Liver (tissue), 3 donors: ENCODE measurements at regions not wholly inside any gene's neighbourhood (a gene's known extent, or its start where the extent isn't known, plus 50 kb on each side); places are given as distances from the start of the nearest gene placed in this dataset.

Source experiments
- ATF3 ChIP-seq: IDR thresholded peaks from 2 replicates; pipeline ENCODE4 v1.6.1; 2016; ENCODE audit warnings: antibody characterized with exemption
- HNF4G ChIP-seq: IDR thresholded peaks from 2 replicates; pipeline ENCODE4 v1.6.1; 2016; ENCODE audit warnings: antibody characterized with exemption
- JUND ChIP-seq, 2 donors: IDR thresholded peaks; 2 replicates each; pipeline ENCODE4 v1.6.1; 2016; ENCODE audit warnings: antibody characterized with exemption in 2 of 2
- RXRA ChIP-seq, 2 donors: IDR thresholded peaks; 2 replicates each; pipeline ENCODE4 v1.6.1; 2017 to 2018; ENCODE audit warnings: antibody characterized with exemption in 2 of 2, mild to moderate bottlenecking in 1 of 2
- TAF1 ChIP-seq: conservative IDR thresholded peaks from 2 replicates; pipeline ENCODE4 v1.6.1; 2016; ENCODE audit warnings: antibody characterized with exemption, mild to moderate bottlenecking
- YY1 ChIP-seq: IDR thresholded peaks from 2 replicates; pipeline ENCODE4 v1.6.1; 2016; ENCODE audit warnings: antibody characterized with exemption, mild to moderate bottlenecking
- TF ChIP-seq, protein P1 (sequence below): fragments of 150-350 bp; IDR thresholded peaks from 2 replicates; pipeline ENCODE4 v1.5.1; 2017; ENCODE audit warnings: improper control_type of control experiment, low read depth, low read length; ENCODE audit not compliant: missing input control
- TF ChIP-seq, protein P2 (sequence below): IDR thresholded peaks from 2 replicates; pipeline ENCODE4 v1.6.1; 2016; ENCODE audit warnings: antibody characterized with exemption, mild to moderate bottlenecking
- TF ChIP-seq, protein P3 (sequence below): IDR thresholded peaks from 2 replicates; pipeline ENCODE4 v1.6.1; 2016; ENCODE audit warnings: antibody characterized with exemption
- donor health status: healthy.
- donor health status: healthy.

DNA sequence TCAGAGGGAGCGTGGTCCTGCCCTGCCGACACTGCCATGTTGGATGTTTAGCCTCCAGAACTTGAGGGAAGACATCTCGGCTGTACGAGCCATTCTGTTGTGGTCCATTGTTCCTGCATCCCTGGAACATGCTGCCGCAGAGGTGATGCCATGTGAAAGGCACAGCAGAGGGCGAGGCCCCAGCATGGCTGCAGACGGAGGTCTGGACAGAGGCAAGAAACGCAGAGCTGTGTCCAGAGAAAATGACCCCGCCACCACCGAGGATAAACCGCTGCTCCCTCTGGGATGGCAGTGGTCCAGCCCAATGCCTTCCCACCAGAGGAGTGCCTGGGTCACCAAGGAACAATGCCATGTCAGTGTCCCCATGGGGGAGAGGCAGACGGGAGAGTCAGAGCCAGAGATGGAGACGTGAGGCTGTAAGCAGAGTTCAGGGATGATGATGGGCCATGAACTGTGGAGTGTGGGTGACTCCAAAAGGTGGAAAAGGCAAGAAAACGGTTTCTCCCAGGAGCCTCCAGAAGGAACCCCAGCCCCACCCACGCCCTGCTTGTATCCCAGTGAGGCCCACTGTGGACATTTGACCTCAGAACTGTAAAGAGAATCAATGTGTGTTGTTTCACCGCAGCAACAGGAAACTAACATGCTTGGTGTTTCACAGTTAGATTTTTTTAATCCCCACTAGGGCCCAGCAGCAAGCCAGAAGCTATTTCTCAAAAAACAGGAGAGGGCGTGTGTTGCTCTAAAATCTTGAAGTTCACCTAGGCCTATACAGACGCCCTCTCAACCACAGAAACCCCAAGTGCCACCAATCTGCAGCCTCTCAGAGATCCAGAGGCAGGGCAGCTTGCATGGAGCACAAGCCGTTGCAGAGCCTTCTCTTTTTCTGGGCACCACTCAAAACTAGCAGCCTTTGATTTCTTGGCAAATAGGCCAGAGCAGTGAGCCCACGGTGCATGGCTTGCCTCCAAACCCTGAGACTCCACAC, 1422.9 kb downstream of the TBC1D22A start:
- TF ChIP-seq, protein P1, sequence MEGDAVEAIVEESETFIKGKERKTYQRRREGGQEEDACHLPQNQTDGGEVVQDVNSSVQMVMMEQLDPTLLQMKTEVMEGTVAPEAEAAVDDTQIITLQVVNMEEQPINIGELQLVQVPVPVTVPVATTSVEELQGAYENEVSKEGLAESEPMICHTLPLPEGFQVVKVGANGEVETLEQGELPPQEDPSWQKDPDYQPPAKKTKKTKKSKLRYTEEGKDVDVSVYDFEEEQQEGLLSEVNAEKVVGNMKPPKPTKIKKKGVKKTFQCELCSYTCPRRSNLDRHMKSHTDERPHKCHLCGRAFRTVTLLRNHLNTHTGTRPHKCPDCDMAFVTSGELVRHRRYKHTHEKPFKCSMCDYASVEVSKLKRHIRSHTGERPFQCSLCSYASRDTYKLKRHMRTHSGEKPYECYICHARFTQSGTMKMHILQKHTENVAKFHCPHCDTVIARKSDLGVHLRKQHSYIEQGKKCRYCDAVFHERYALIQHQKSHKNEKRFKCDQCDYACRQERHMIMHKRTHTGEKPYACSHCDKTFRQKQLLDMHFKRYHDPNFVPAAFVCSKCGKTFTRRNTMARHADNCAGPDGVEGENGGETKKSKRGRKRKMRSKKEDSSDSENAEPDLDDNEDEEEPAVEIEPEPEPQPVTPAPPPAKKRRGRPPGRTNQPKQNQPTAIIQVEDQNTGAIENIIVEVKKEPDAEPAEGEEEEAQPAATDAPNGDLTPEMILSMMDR: no peak
- TF ChIP-seq ATF3 (no peak), YY1 (no peak), TAF1 (no peak), HNF4G (no peak), RXRA (IDR thresholded peaks at IDR 0.05) (no peak), JUND (IDR thresholded peaks at IDR 0.05) (no peak)
- TF ChIP-seq, protein P2, sequence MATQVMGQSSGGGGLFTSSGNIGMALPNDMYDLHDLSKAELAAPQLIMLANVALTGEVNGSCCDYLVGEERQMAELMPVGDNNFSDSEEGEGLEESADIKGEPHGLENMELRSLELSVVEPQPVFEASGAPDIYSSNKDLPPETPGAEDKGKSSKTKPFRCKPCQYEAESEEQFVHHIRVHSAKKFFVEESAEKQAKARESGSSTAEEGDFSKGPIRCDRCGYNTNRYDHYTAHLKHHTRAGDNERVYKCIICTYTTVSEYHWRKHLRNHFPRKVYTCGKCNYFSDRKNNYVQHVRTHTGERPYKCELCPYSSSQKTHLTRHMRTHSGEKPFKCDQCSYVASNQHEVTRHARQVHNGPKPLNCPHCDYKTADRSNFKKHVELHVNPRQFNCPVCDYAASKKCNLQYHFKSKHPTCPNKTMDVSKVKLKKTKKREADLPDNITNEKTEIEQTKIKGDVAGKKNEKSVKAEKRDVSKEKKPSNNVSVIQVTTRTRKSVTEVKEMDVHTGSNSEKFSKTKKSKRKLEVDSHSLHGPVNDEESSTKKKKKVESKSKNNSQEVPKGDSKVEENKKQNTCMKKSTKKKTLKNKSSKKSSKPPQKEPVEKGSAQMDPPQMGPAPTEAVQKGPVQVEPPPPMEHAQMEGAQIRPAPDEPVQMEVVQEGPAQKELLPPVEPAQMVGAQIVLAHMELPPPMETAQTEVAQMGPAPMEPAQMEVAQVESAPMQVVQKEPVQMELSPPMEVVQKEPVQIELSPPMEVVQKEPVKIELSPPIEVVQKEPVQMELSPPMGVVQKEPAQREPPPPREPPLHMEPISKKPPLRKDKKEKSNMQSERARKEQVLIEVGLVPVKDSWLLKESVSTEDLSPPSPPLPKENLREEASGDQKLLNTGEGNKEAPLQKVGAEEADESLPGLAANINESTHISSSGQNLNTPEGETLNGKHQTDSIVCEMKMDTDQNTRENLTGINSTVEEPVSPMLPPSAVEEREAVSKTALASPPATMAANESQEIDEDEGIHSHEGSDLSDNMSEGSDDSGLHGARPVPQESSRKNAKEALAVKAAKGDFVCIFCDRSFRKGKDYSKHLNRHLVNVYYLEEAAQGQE: no peak
- TF ChIP-seq, protein P3, sequence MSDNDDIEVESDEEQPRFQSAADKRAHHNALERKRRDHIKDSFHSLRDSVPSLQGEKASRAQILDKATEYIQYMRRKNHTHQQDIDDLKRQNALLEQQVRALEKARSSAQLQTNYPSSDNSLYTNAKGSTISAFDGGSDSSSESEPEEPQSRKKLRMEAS: no peak
